Activated naive CD4-positive, alpha-beta T cell treated with anti-CD3 and anti-CD28 coated beads, Interleukin-2, amount 50 U/mL, for 16 hours (primary cell): ENCODE measurements at regions not wholly inside any gene's neighbourhood (a gene's known extent, or its start where the extent isn't known, plus 50 kb on each side); places are given as distances from the start of the nearest gene placed in this dataset.

Experiments
- DNase-seq: peaks from one replicate; pipeline ENCODE4 v3.0.0-alpha.2; 2020

- no peak for DNase-seq
These were observed 125.7 kb upstream of the CDH5 start for GRCh38 chr16:66240631-66241395.

- no peak for DNase-seq
These were observed 126.4 kb upstream of the CDH5 start for GRCh38 chr16:66240088-66240487.

GRCh38 chr16:66238696-66239095 lies 127.8 kb upstream of the CDH5 start:
- DNase-seq, result no peak

GRCh38 chr16:66236301-66236700 lies 130.2 kb upstream of the CDH5 start:
- DNase-seq, result no peak

- DNase-seq, result no peak
These were observed 134.9 kb upstream of the CDH5 start for GRCh38 chr16:66231452-66232160.

DNA sequence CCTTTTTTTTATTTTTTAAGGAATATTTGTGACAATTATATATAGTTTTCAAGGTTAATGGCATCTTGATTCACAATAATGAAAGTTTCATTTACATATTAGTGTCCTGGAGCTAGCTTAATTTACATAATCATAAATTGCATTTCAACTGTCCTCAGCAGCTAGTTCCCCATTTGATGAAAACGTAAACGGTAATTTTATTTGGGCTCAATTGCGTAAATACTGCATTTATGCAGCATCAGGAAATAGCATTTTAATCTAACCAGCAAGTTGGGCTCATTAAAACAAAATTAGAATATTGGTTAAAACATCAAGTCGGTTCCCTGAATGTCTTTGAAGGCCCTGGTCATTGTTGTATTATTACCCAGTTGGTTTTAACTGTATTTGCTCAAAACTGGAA lies 136.8 kb upstream of the CDH5 start:
- DNase-seq, result no peak

- DNase-seq, result no peak
These were observed 137.7 kb upstream of the CDH5 start for GRCh38 chr16:66228792-66229191.

- DNase-seq, result no peak
These were observed 138.5 kb upstream of the CDH5 start for GRCh38 chr16:66227766-66228530.

DNA sequence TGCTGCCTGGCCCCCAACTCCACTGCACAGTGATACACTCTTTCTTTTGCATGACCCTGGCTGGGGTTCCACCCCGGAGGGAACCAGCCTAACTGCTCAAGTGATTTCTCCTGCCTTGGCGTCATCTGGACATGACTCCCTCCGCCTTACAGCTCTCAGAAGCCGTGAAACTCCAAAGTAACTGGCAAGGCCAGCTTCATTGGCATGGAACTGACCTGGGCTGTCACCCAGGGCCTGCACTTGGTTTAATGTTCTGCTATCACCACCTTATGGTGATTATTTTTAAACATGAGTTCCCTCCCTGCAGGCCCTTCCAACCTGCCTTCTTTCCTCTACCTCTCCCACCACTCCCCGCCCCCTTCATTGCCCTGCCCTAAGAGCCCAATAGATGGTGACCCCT lies 139.7 kb upstream of the CDH5 start:
- no peak for DNase-seq

DNA sequence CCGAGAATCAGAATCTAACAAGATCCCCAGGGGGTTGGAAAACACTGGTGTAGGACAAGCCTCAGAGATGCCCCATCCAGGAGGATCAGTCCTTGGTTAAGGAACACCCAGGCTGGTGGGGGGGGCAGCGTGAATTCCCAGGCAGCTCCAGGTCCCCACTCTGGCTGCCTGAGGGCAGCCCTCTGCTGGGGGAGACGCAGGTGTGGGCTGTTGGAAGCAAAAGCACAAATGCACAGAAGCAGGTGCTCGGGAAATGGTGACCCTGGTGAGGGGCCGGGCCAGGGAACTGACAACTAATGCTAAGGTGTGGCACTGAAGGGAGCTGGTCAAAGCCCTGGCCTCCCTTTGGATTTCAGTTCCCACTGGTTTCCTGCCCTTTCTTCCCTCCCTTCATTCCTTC lies 140.8 kb upstream of the CDH5 start:
- no peak for DNase-seq

GRCh38 chr16:66224626-66225025 lies 141.9 kb upstream of the CDH5 start:
- DNase-seq, result no peak

GRCh38 chr16:66224186-66224585 lies 142.3 kb upstream of the CDH5 start:
- DNase-seq, result no peak

GRCh38 chr16:66223176-66223780 lies 143.2 kb upstream of the CDH5 start:
- no peak for DNase-seq

DNA sequence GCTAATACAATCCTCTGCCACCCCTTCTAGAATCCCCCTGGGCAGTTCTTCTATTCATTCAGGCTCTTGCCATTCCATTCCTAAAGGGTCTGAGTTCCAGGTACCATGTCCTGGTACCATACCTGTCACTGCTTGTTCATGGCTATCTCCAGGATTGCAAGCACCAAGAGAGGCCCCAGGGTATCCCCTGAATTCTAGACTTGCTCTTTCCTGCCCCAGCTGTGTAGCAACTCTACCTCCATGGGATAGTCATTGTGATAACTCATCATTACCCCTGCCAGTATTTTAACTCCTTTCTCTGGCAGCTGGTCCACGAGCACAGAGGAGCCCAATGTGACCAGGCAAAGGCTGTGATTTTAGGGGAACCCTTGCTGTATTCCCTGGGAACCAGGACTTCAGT lies 143.7 kb upstream of the CDH5 start:
- DNase-seq, result no peak

DNA sequence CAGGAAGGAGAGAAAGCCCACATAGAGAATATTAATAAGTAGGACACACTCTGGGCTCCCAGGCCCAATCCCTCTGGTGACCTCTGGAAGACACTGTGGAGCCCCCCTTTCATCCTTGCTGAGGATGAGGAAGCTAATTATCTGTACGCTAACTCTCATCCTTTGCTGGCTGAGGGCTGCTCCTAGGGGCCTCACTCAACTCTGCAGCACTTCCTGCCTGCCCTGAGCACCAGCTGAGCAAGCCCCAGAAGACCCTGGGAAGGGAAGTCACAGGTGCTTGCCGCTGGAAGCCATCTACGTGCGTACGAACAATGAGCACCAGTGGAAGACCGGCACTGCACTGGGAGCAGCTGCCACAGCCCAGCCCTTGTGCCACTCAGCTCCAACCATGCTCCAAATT lies 145.8 kb upstream of the CDH5 start:
- no peak for DNase-seq

- DNase-seq, result no peak
These were observed 147.0 kb upstream of the CDH5 start for GRCh38 chr16:66219491-66219890.

GRCh38 chr16:66212428-66212827 lies 154.1 kb upstream of the CDH5 start:
- no peak for DNase-seq

GRCh38 chr16:66211651-66212050 lies 154.8 kb upstream of the CDH5 start:
- DNase-seq, result no peak

- DNase-seq, result no peak
These were observed 158.6 kb upstream of the CDH5 start for GRCh38 chr16:66207883-66208265.

- no peak for DNase-seq
These were observed 159.2 kb upstream of the CDH5 start for GRCh38 chr16:66207139-66207882.

- DNase-seq, result no peak
These were observed 160.1 kb upstream of the CDH5 start for GRCh38 chr16:66206363-66206762.
